Progenitor cell of endocrine pancreas (in vitro differentiated cells): ENCODE measurements at regions not wholly inside any gene's neighbourhood (a gene's known extent, or its start where the extent isn't known, plus 50 kb on each side); places are given as distances from the start of the nearest gene placed in this dataset.

Experiments used
- DNase-seq: peaks from one replicate; pipeline ENCODE4 v3.0.0; 2021; ENCODE audit warnings: low spot score; ENCODE audit not compliant: unreplicated experiment
- H3K27ac Mint-ChIP-seq: 2 replicates; pipeline ENCODE4 v1.8.0; 2021; ENCODE audit warnings: mild to moderate bottlenecking, moderate library complexity, mixed read lengths
- H3K27me3 Mint-ChIP-seq: 2 replicates; pipeline ENCODE4 v1.8.0; 2021; ENCODE audit warnings: mixed read lengths
- H3K36me3 Mint-ChIP-seq: 2 replicates; pipeline ENCODE4 v1.8.0; 2022; ENCODE audit warnings: mixed read lengths; ENCODE audit not compliant: insufficient read depth
- H3K4me1 Mint-ChIP-seq: 2 replicates; pipeline ENCODE4 v1.8.0; 2021; ENCODE audit warnings: low read depth, mixed read lengths
- H3K4me3 Mint-ChIP-seq: 2 replicates; pipeline ENCODE4 v1.8.0; 2021; ENCODE audit warnings: low read depth, mild to moderate bottlenecking, moderate library complexity, mixed read lengths
- H3K9me3 Mint-ChIP-seq: 2 replicates; pipeline ENCODE4 v1.8.0; 2021; ENCODE audit warnings: low read depth, mixed read lengths
- TF ChIP-seq, protein P1 (sequence below): fragments of 200-600 bp; sonication (generic); IDR thresholded peaks from one replicate; pipeline ENCODE4 v1.5.0; 2021; ENCODE audit warnings: antibody characterized with exemption, mild to moderate bottlenecking; ENCODE audit not compliant: unreplicated experiment

DNA sequence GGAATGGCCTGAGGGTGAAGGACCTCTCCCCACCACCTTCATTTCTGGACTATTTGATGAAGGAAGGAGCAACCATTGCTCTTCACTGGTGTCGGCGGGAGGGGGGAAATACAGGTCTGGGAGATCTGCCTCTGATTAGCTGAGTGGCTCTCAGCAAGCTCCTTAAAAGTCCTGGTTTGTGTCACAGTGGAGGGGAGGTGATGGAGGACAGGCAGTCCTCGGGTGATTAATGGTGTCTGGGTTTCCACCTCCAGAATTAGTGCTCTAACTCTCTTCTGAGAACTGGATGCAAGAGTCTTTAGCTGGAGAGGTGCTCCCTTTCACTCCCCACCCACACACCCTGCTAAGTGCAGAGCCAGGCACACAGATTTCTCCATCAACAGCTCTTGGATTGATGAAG, 83.2 kb downstream of the TTC32 start:
- no peaks in the 10 kb centered on the region for H3K9me3 Mint-ChIP-seq
- TF ChIP-seq, protein P1, sequence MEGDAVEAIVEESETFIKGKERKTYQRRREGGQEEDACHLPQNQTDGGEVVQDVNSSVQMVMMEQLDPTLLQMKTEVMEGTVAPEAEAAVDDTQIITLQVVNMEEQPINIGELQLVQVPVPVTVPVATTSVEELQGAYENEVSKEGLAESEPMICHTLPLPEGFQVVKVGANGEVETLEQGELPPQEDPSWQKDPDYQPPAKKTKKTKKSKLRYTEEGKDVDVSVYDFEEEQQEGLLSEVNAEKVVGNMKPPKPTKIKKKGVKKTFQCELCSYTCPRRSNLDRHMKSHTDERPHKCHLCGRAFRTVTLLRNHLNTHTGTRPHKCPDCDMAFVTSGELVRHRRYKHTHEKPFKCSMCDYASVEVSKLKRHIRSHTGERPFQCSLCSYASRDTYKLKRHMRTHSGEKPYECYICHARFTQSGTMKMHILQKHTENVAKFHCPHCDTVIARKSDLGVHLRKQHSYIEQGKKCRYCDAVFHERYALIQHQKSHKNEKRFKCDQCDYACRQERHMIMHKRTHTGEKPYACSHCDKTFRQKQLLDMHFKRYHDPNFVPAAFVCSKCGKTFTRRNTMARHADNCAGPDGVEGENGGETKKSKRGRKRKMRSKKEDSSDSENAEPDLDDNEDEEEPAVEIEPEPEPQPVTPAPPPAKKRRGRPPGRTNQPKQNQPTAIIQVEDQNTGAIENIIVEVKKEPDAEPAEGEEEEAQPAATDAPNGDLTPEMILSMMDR: no peak
- no peaks in the 10 kb centered on the region for H3K27me3 Mint-ChIP-seq
- H3K4me1 Mint-ChIP-seq: no peaks in the 10 kb centered on the region
- no peak overlapping the region for H3K27ac Mint-ChIP-seq
- H3K4me3 Mint-ChIP-seq: no peak overlapping the region
- no peak for DNase-seq
- no peaks in the 10 kb centered on the region for H3K36me3 Mint-ChIP-seq

DNA sequence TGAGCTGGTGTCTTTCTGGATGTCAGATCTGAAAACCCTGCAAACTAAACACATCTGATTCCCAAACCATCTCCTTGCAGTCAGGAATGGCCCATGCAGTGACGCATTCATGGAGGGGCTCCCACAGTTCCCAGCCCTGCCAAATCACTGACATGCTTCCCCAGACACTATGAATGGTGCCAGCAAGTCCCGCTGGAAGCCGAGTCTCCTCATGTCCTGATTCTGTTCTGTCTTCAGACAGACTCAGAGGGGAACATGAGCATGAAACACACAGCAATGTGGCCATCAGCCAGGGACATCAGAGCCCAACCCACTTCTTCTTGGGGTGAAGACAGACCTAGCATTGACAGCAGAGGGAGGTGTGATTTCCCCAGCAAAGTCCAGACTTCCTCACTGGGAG, 83.7 kb downstream of the TTC32 start:
- H3K36me3 Mint-ChIP-seq: no peaks in the 10 kb centered on the region
- TF ChIP-seq, protein P1: no peak
- no peaks in the 10 kb centered on the region for H3K9me3 Mint-ChIP-seq
- H3K4me1 Mint-ChIP-seq: no peaks in the 10 kb centered on the region
- H3K27me3 Mint-ChIP-seq: no peaks in the 10 kb centered on the region
- H3K27ac Mint-ChIP-seq: no peak overlapping the region
- no peak for DNase-seq
- H3K4me3 Mint-ChIP-seq: no peak overlapping the region

DNA sequence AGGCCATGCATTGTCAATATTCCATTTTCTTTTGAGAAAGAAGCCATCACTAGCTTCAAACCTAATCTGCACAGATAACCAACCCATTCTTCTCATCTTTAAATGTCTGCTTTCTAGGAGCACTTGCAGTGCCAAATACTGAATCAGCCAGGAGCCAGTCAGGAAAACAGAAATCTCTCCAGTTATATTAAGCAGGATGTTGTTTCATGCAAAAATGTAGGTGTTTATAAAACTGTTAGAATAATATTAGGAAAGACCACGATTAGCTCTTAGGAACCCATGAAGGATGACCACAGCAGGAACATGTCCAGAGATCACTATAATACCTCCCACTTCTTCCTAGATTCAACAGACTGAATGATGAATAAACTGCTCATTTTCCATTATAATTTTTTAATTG, 86.0 kb downstream of the TTC32 start:
- Mint-ChIP-seq H3K4me1 (no peaks in the 10 kb centered on the region), H3K27ac (no peak overlapping the region), H3K9me3 (no peaks in the 10 kb centered on the region), H3K4me3 (no peak overlapping the region), H3K27me3 (no peaks in the 10 kb centered on the region), H3K36me3 (no peaks in the 10 kb centered on the region)
- TF ChIP-seq, protein P1: no peak
- no peak for DNase-seq

DNA sequence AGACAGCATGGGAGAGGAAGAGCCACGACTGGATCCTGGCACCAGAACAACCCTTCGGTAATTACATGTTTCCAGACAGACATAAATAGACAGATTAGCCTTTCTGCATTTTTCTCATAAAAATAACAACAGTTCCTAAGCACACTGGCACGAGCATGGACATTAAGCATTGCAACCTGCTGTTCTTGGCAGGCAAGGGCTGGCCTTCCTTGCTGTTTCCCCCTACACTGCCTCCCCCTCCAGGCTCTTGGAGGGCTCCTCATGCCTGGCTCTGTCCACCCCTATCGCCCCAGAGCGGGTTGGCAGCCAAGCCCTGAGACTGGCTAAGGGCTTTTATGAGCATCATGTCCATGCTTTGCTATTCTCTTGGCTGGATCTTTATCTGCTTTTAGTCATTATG, 89.6 kb downstream of the TTC32 start:
- TF ChIP-seq, protein P1: no peak
- H3K36me3 Mint-ChIP-seq: no peaks in the 10 kb centered on the region
- H3K4me1 Mint-ChIP-seq: no peaks in the 10 kb centered on the region
- DNase-seq: no peak
- no peak overlapping the region for H3K4me3 Mint-ChIP-seq
- H3K27ac Mint-ChIP-seq: no peak overlapping the region
- no peaks in the 10 kb centered on the region for H3K27me3 Mint-ChIP-seq
- H3K9me3 Mint-ChIP-seq: no peaks in the 10 kb centered on the region

DNA sequence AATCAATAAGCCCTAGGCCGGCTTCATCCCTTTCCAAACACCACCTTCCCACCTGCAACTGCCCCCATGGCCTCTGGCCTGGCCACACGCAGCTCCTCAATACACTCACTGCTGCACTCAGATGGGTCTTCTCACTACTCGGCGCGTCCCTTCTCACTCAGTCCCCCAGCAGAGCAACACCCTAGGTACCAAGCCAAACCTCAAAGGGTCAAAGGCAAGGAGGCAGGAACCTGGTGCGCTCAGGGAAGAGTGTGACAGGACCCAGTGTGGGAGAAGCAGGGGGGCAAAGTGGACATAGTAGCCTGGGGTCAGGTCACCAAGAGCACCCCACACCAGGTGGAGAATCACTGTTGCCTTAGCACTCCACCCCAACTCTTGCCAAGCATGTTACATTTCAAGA, 90.6 kb downstream of the TTC32 start:
- Mint-ChIP-seq H3K9me3 (no peaks in the 10 kb centered on the region), H3K4me3 (no peak overlapping the region), H3K27ac (no peak overlapping the region), H3K36me3 (no peaks in the 10 kb centered on the region), H3K27me3 (no peaks in the 10 kb centered on the region), H3K4me1 (no peaks in the 10 kb centered on the region)
- DNase-seq: no peak
- TF ChIP-seq, protein P1: no peak

DNA sequence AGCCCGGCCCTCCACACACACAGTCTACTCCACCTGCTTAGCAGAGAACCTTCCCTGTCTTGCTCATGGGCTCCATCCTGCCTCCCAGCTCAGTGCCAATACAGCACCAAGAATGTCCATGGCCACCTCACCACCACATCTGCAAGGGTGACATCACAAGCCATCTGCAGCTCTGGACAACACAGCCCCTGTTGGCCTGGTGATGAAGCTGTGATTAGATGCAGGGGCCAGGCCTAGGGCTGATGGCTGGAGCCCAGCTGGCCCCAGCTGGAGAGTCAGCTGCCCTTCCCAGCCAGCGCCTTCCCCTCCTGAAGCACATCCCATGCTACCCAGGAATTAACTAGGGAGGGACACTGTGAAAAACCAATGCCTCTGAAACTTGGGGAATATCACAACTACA, 91.1 kb downstream of the TTC32 start:
- Mint-ChIP-seq H3K4me3 (no peak overlapping the region), H3K27me3 (no peaks in the 10 kb centered on the region), H3K36me3 (no peaks in the 10 kb centered on the region), H3K9me3 (no peaks in the 10 kb centered on the region), H3K27ac (no peak overlapping the region), H3K4me1 (no peaks in the 10 kb centered on the region)
- no peak for DNase-seq
- TF ChIP-seq, protein P1: no peak
